ENCODE measurements at regions not wholly inside any gene's neighbourhood (a gene's known extent, or its start where the extent isn't known, plus 50 kb on each side); places are given as distances from the start of the nearest gene placed in this dataset.

DNA sequence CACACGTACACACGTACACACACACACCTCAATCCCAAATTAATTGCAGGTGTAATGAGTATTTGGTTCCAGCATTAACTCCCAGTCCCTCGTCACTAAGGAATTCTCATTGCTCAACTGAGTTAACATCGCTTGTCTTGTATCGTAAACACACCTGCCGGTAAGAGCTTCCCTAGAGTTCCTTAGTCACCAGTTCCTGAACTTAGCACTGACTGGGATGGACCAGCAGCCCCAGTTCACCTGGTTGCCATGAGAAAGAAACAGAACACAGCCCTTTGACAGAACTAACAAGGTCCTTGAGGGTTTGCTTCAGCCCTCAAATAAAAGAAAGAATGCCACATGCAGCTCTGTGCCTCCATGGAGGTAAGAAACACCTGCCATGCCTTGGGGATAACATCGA is 66.3 kb upstream of the SLCO3A1 start:
- TF ChIP-seq, protein P1, sequence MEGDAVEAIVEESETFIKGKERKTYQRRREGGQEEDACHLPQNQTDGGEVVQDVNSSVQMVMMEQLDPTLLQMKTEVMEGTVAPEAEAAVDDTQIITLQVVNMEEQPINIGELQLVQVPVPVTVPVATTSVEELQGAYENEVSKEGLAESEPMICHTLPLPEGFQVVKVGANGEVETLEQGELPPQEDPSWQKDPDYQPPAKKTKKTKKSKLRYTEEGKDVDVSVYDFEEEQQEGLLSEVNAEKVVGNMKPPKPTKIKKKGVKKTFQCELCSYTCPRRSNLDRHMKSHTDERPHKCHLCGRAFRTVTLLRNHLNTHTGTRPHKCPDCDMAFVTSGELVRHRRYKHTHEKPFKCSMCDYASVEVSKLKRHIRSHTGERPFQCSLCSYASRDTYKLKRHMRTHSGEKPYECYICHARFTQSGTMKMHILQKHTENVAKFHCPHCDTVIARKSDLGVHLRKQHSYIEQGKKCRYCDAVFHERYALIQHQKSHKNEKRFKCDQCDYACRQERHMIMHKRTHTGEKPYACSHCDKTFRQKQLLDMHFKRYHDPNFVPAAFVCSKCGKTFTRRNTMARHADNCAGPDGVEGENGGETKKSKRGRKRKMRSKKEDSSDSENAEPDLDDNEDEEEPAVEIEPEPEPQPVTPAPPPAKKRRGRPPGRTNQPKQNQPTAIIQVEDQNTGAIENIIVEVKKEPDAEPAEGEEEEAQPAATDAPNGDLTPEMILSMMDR (IDR thresholded peaks at IDR 0.05; ENCODE audit: low read depth, low read length, missing input control) = no peak
- TF ChIP-seq, protein P2, sequence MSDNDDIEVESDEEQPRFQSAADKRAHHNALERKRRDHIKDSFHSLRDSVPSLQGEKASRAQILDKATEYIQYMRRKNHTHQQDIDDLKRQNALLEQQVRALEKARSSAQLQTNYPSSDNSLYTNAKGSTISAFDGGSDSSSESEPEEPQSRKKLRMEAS (IDR thresholded peaks at IDR 0.05) = no peak
- no peak for TF ChIP-seq EGR1 (IDR thresholded peaks at IDR 0.05; ENCODE audit: low read depth in 2 of 2)
- no peak for TF ChIP-seq NR2F2 (IDR thresholded peaks at IDR 0.05)
- no peak for TF ChIP-seq YY1 (IDR thresholded peaks at IDR 0.05)
